HepG2 (cell line): ENCODE measurements at regions not wholly inside any gene's neighbourhood (a gene's known extent, or its start where the extent isn't known, plus 50 kb on each side); places are given as distances from the start of the nearest gene placed in this dataset.

Experiments used
- ATAC-seq: fragments of 200-7000 bp; cut with Tn5 transposase; 3 replicates; pipeline ENCODE4 v1.9.1; 2020; ENCODE audit warnings: mild to moderate bottlenecking, moderate library complexity
- BruUV-seq: library from RNA; stranded (reverse); fragments of 400-500 nt; replicated peaks from 2 replicates; lab custom pipeline; 2021; lab: Mats Ljungman, UMichigan
- CTCF ChIA-PET: fragments of 300-600 bp; formaldehyde crosslinking; extraction: SDS; loops from one replicate; lab custom pipeline; 2021; ENCODE audit warnings: low total read pairs, inconsistent platforms, low intra/inter-chr PET ratio; lab: Yijun Ruan, JAX
- POLR2A ChIA-PET: fragments of 350-600 bp; sonication (Branson Sonifier 250); formaldehyde crosslinking; loops from one replicate; lab custom pipeline; 2020; ENCODE audit warnings: antibody characterized with exemption, inconsistent platforms; lab: Yijun Ruan, JAX
- DNase-seq: peaks from one replicate; pipeline ENCODE4 v3.0.0-alpha.2; 2015; ENCODE audit warnings: low spot score
- FAIRE-seq: peaks from 3 replicates; lab custom pipeline; 2011; peaks lifted over from hg19 to GRCh38; lab: Jason Lieb, UNC
- H2AFZ ChIP-seq: one replicate; pipeline ENCODE4 v1.6.1; 2011; ENCODE audit warnings: low read length, inconsistent platforms
- H3K27ac ChIP-seq: fragments of 300-600 bp; 3 replicates; pipeline ENCODE4 v1.8.0; 2011; ENCODE audit warnings: mixed run types, mild to moderate bottlenecking, mixed read lengths, low read length, inconsistent platforms; ENCODE audit not compliant: insufficient read depth; ENCODE audit errors: extremely low read length
- H3K27me3 ChIP-seq, 2 experiments: fragments of 200-600 bp in 1 of 2; 2 replicates in 1 of 2; 3 replicates in 1 of 2; pipeline versions ENCODE4 v1.6.0 to v1.8.0; 2011; ENCODE audit warnings: low read length in 2 of 2, mild to moderate bottlenecking in 2 of 2, moderate library complexity in 2 of 2, inconsistent platforms in 1 of 2; ENCODE audit not compliant: insufficient read depth in 2 of 2, control insufficient read depth in 1 of 2
- H3K36me3 ChIP-seq, 2 experiments: fragments of 200-600 bp in 1 of 2; replicated peaks in 1 of 2; 2 replicates in 1 of 2; 3 replicates in 1 of 2; pipeline versions ENCODE4 v1.5.1 to v1.8.0; 2011; ENCODE audit warnings: low read length in 2 of 2, inconsistent platforms in 1 of 2; ENCODE audit not compliant: insufficient read depth in 2 of 2, control insufficient read depth in 1 of 2
- H3K4me1 ChIP-seq: 2 replicates; pipeline ENCODE4 v1.5.1; 2012; ENCODE audit warnings: low read length, inconsistent platforms; ENCODE audit not compliant: insufficient read depth
- H3K4me2 ChIP-seq: 2 replicates; pipeline ENCODE4 v1.6.0; 2011; ENCODE audit warnings: low read depth, low read length, inconsistent platforms
- H3K4me3 ChIP-seq, 3 experiments: fragments of 200-600 bp in 1 of 3; sonication (generic), shearing (Covaris generic) in 1 of 3; replicated peaks in 1 of 3; 2 replicates each; pipeline ENCODE4 v1.5.1; 2011 to 2016; ENCODE audit warnings: low read length in 3 of 3, inconsistent platforms in 2 of 3, low read depth in 2 of 3, mild to moderate bottlenecking in 2 of 3, control low read depth in 1 of 3, mixed read lengths in 1 of 3; ENCODE audit not compliant: insufficient read depth in 1 of 3
- H3K79me2 ChIP-seq: one replicate; pipeline ENCODE4 v1.6.1; 2011; ENCODE audit warnings: low read length, inconsistent platforms; ENCODE audit not compliant: insufficient read depth
- H3K9ac ChIP-seq: 2 replicates; pipeline ENCODE4 v1.6.0; 2011; ENCODE audit warnings: mild to moderate bottlenecking, low read depth, low read length, inconsistent platforms; ENCODE audit not compliant: insufficient read depth
- H3K9me3 ChIP-seq: 2 replicates; pipeline ENCODE4 v1.5.1; 2012; ENCODE audit warnings: mild to moderate bottlenecking, low read length
- H4K20me1 ChIP-seq: 2 replicates; pipeline ENCODE4 v1.6.0; 2011; ENCODE audit warnings: inconsistent platforms, mild to moderate bottlenecking, low read length, moderate library complexity; ENCODE audit not compliant: insufficient read depth
- CREB1 ChIP-seq, 2 experiments: fragments of 450-650 bp in 1 of 2; IDR thresholded peaks; 2 replicates each; pipeline ENCODE4 v1.6.1; 2016 to 2017; ENCODE audit warnings: control low read depth in 1 of 2, mild to moderate bottlenecking in 1 of 2, missing compliant biosample characterization in 1 of 2, missing genetic modification characterization in 1 of 2
- HDAC1 ChIP-seq: sonication (generic); formaldehyde crosslinking; IDR thresholded peaks from 2 replicates; pipeline ENCODE4 v1.5.1; 2020; ENCODE audit warnings: mild to moderate bottlenecking, missing genetic modification reagents
- NFE2L2 ChIP-seq: fragments of 150-350 bp; IDR thresholded peaks from 2 replicates; pipeline ENCODE4 v1.6.1; 2014; ENCODE audit warnings: low read length
- RELA ChIP-seq: sonication (generic); formaldehyde crosslinking; IDR thresholded peaks from 2 replicates; pipeline ENCODE4 v1.4.0; 2020; ENCODE audit warnings: missing genetic modification reagents
- ZBTB21 ChIP-seq: sonication (generic); formaldehyde crosslinking; IDR thresholded peaks from 2 replicates; pipeline ENCODE4 v1.4.0; 2020; ENCODE audit warnings: missing genetic modification reagents
- ZNF383 ChIP-seq: sonication (generic); formaldehyde crosslinking; IDR thresholded peaks from 2 replicates; pipeline ENCODE4 v1.4.0; 2020; ENCODE audit warnings: missing genetic modification reagents, mild to moderate bottlenecking, borderline replicate concordance
- ZNF652 ChIP-seq: IDR thresholded peaks from 2 replicates; pipeline ENCODE4 v1.6.1; 2016; ENCODE audit warnings: low read depth, borderline replicate concordance
- WGBS: methylation state at CpG from one replicate; pipeline ENCODE4 v1.1.6; 2017; ENCODE audit warnings: low lambda C conversion rate; 5-methylcytosine and 5-hydroxymethylcytosine counted together
- in situ Hi-C: cut with HindIII; loops from 2 replicates; pipeline ENCODE4 v1.10.0; 2017; ENCODE audit warnings: low pct_unique_long_range_greater_than_20kb; ENCODE audit not compliant: extremely low pct_ligation_motif_present
- intact Hi-C: fragments of 100-400 bp; cut with micrococcal nuclease; formaldehyde crosslinking; loops from one replicate; pipeline ENCODE4 v1.10.0; 2022; ENCODE audit not compliant: unreplicated experiment
- TF ChIP-seq, protein P1 (sequence below): sonication (generic); formaldehyde crosslinking; IDR thresholded peaks from 2 replicates; pipeline ENCODE4 v1.4.0; 2020; ENCODE audit warnings: mild to moderate bottlenecking, missing genetic modification reagents
- TF ChIP-seq, protein P2 (sequence below): sonication (generic); formaldehyde crosslinking; IDR thresholded peaks from 2 replicates; pipeline ENCODE4 v1.4.0; 2020; ENCODE audit warnings: mild to moderate bottlenecking, missing genetic modification reagents
- TF ChIP-seq, protein P3 (sequence below): sonication (generic); formaldehyde crosslinking; IDR thresholded peaks from 2 replicates; pipeline ENCODE4 v1.4.0; 2020; ENCODE audit warnings: missing genetic modification reagents

DNA sequence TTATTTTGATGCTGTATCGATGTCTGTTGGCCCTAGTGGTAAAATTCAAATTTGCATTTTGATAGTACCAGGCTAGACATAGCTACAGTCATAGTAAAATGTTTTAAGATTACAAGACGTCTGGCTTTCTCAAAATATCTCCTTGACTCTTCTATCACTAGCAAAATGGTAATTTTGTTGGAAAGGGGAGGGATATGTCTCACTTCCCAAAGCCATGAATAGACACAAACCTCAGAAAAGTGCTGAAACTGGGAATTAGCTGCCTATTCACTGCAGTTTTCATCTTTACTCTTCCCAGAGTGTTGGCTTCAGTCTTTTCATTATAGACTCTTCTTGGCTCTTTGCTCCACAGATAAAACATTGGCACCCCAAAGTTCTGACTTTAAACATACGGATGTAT lies 1009.9 kb downstream of the ADGRL2 start (continued):
- TF ChIP-seq, protein P1, sequence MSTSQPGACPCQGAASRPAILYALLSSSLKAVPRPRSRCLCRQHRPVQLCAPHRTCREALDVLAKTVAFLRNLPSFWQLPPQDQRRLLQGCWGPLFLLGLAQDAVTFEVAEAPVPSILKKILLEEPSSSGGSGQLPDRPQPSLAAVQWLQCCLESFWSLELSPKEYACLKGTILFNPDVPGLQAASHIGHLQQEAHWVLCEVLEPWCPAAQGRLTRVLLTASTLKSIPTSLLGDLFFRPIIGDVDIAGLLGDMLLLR (CRISPR knock-in tag): no peak
- no peak for TF ChIP-seq RELA

DNA sequence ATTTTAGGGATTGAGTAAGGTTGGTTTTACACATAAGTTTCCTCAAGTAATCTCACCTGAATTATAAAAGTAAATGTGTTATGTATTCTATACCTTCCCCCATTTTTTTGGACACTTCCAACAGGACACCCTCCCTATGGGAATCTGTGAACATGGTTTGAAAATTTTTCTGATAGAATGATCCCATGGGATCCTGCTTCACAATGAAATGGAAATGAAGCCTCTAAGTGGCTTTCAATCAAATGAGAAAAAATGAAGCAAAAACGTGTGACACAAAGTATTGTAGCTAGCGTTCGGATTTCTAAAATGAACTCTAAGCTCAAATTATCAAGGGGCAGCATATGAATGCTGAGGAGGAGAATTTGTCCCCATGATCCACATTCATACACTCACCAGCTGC lies 1006.8 kb downstream of the ADGRL2 start:
- ATAC-seq: no peak
- no peak for TF ChIP-seq CREB1 (IDR thresholded peaks at IDR 0.05)
- no peak for TF ChIP-seq CREB1 (CRISPR knock-in tag; IDR thresholded peaks at IDR 0.05)
- no peak for TF ChIP-seq ZBTB21 (CRISPR knock-in tag)
- TF ChIP-seq HDAC1 (CRISPR knock-in tag): no peak
- no peak for TF ChIP-seq ZNF383 (CRISPR knock-in tag)
- TF ChIP-seq NFE2L2: no peak
- TF ChIP-seq, protein P2, sequence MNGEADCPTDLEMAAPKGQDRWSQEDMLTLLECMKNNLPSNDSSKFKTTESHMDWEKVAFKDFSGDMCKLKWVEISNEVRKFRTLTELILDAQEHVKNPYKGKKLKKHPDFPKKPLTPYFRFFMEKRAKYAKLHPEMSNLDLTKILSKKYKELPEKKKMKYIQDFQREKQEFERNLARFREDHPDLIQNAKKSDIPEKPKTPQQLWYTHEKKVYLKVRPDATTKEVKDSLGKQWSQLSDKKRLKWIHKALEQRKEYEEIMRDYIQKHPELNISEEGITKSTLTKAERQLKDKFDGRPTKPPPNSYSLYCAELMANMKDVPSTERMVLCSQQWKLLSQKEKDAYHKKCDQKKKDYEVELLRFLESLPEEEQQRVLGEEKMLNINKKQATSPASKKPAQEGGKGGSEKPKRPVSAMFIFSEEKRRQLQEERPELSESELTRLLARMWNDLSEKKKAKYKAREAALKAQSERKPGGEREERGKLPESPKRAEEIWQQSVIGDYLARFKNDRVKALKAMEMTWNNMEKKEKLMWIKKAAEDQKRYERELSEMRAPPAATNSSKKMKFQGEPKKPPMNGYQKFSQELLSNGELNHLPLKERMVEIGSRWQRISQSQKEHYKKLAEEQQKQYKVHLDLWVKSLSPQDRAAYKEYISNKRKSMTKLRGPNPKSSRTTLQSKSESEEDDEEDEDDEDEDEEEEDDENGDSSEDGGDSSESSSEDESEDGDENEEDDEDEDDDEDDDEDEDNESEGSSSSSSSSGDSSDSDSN (CRISPR knock-in tag): no peak
- TF ChIP-seq, protein P3, sequence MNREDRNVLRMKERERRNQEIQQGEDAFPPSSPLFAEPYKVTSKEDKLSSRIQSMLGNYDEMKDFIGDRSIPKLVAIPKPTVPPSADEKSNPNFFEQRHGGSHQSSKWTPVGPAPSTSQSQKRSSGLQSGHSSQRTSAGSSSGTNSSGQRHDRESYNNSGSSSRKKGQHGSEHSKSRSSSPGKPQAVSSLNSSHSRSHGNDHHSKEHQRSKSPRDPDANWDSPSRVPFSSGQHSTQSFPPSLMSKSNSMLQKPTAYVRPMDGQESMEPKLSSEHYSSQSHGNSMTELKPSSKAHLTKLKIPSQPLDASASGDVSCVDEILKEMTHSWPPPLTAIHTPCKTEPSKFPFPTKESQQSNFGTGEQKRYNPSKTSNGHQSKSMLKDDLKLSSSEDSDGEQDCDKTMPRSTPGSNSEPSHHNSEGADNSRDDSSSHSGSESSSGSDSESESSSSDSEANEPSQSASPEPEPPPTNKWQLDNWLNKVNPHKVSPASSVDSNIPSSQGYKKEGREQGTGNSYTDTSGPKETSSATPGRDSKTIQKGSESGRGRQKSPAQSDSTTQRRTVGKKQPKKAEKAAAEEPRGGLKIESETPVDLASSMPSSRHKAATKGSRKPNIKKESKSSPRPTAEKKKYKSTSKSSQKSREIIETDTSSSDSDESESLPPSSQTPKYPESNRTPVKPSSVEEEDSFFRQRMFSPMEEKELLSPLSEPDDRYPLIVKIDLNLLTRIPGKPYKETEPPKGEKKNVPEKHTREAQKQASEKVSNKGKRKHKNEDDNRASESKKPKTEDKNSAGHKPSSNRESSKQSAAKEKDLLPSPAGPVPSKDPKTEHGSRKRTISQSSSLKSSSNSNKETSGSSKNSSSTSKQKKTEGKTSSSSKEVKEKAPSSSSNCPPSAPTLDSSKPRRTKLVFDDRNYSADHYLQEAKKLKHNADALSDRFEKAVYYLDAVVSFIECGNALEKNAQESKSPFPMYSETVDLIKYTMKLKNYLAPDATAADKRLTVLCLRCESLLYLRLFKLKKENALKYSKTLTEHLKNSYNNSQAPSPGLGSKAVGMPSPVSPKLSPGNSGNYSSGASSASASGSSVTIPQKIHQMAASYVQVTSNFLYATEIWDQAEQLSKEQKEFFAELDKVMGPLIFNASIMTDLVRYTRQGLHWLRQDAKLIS (CRISPR knock-in tag): no peak
- TF ChIP-seq ZNF652: no peak
- TF ChIP-seq, all 625 proteins: peak for 0
- Histone ChIP-seq H3K9ac (no peak overlapping the region), H3K4me2 (no peak overlapping the region), H3K79me2 (no peaks in the 10 kb centered on the region), H3K9me3 (peaks cover 62% of the 10 kb centered on the region), H3K4me1 (no peaks in the 10 kb centered on the region), H3K27ac (no peak overlapping the region), H3K27me3 (no peaks in the 10 kb centered on the region), H4K20me1 (no peaks in the 10 kb centered on the region), H2AFZ (no peak overlapping the region), H3K36me3 (no peaks in the 10 kb centered on the region), H3K4me3 (no peak overlapping the region)
- CTCF ChIA-PET: no interaction called here
- POLR2A ChIA-PET: no interaction called here
- DNase-seq: no peak
- intact Hi-C loops: no loop called here
- no peak for FAIRE-seq
- no TSS peak for BruUV-seq
- in situ Hi-C loops: no loop called here
- 13% methylated on average over 3 of the region's 3 CpGs for WGBS
